ENCODE measurements at regions not wholly inside any gene's neighbourhood (a gene's known extent, or its start where the extent isn't known, plus 50 kb on each side); places are given as distances from the start of the nearest gene placed in this dataset.

GRCh38 chrX:144716187-144716586 lies 531.1 kb upstream of the SPANXN1 start:
- H3K27me3 ChIP-seq = no peaks in the 10 kb centered on the region
- no peaks in the 10 kb centered on the region for H3K4me1 ChIP-seq (ENCODE audit: insufficient read depth)
- no peak overlapping the region for H3K4me3 ChIP-seq
- no peak overlapping the region for H3K27ac ChIP-seq
- intact Hi-C loops (cut with DNase I) = loop anchor here in 1 of 4 donors (5.0 kb wide), 1 partner anchor 849 kb away; no protein-coding TSS in a partner anchor
- 67 to 79% (median 71%) methylated on average over 4 of the region's 4 CpGs for WGBS, 3 donors
- TF ChIP-seq POLR2A (IDR thresholded peaks at IDR 0.05) (no peak), EP300 (IDR thresholded peaks at IDR 0.05) (no peak)
- TF ChIP-seq, protein P1, sequence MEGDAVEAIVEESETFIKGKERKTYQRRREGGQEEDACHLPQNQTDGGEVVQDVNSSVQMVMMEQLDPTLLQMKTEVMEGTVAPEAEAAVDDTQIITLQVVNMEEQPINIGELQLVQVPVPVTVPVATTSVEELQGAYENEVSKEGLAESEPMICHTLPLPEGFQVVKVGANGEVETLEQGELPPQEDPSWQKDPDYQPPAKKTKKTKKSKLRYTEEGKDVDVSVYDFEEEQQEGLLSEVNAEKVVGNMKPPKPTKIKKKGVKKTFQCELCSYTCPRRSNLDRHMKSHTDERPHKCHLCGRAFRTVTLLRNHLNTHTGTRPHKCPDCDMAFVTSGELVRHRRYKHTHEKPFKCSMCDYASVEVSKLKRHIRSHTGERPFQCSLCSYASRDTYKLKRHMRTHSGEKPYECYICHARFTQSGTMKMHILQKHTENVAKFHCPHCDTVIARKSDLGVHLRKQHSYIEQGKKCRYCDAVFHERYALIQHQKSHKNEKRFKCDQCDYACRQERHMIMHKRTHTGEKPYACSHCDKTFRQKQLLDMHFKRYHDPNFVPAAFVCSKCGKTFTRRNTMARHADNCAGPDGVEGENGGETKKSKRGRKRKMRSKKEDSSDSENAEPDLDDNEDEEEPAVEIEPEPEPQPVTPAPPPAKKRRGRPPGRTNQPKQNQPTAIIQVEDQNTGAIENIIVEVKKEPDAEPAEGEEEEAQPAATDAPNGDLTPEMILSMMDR (IDR thresholded peaks at IDR 0.05) = no peak
- DNase-seq = no peak
- no peaks in the 10 kb centered on the region for H3K36me3 ChIP-seq
- H3K9me3 ChIP-seq = no peaks in the 10 kb centered on the region

DNA sequence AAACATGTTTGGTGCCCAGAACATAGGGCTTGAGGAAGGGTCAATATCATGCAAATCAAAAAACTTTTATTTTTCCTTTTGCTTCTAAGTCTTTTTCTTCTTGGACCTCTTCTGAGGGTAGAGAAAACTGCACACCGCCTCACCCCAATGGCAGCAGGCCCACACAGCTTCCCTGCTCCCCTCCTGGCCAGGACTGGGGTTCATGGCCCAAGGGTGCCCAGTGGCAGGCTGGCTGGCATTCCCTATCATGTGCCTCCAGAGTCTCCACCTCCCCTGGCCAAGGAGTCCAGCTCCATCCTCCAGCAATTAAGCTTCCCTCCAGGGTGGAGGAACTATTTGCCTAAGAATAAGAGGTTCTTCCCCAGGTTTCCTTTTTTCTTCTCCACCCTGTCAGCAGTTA lies 529.6 kb upstream of the SPANXN1 start:
- H3K36me3 ChIP-seq = no peaks in the 10 kb centered on the region
- no peaks in the 10 kb centered on the region for H3K4me1 ChIP-seq (ENCODE audit: insufficient read depth)
- no peaks in the 10 kb centered on the region for H3K9me3 ChIP-seq
- intact Hi-C loops (cut with DNase I) = loop anchor here in 1 of 4 donors (5.0 kb wide), 1 partner anchor 850 kb away; no protein-coding TSS in a partner anchor
- H3K4me3 ChIP-seq = no peak overlapping the region
- TF ChIP-seq POLR2A (IDR thresholded peaks at IDR 0.05) (no peak), EP300 (IDR thresholded peaks at IDR 0.05) (no peak)
- TF ChIP-seq, protein P1 (IDR thresholded peaks at IDR 0.05) = no peak
- no peak for DNase-seq
- 77 to 91% (median 89%) methylated on average over 1 of the region's 1 CpG for WGBS, 3 donors
- H3K27me3 ChIP-seq = no peaks in the 10 kb centered on the region
- H3K27ac ChIP-seq = no peak overlapping the region

DNA sequence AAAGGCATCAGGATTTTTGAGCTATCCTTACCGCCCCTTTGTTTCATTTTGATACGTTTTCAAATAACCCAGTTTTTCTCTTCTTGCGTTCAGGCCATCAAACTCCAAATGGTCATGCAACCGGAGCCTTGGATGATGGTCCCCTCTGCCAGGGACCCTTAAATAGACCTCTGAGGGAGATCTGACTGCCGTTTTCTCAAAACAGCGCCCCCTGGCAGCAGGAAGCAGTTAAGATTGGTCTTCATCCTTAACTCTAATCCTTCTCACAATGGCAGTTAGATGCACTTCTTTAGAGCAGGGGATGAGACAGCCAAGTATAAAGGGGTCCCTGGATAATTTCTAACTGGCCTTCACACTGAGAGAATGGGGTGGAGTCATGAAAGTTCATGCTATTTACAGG lies 525.0 kb upstream of the SPANXN1 start:
- no peaks in the 10 kb centered on the region for H3K27me3 ChIP-seq
- 36 to 50% (median 40%) methylated on average over 6 of the region's 6 CpGs for WGBS, 3 donors
- no peaks in the 10 kb centered on the region for H3K4me1 ChIP-seq (ENCODE audit: insufficient read depth)
- TF ChIP-seq POLR2A (IDR thresholded peaks at IDR 0.05) = no peak
- no peak for TF ChIP-seq EP300 (IDR thresholded peaks at IDR 0.05)
- TF ChIP-seq, protein P1 (IDR thresholded peaks at IDR 0.05) = no peak
- H3K9me3 ChIP-seq = no peaks in the 10 kb centered on the region
- no peak overlapping the region for H3K4me3 ChIP-seq
- intact Hi-C loops (cut with DNase I) = no loop called here
- H3K36me3 ChIP-seq = no peaks in the 10 kb centered on the region
- no peak overlapping the region for H3K27ac ChIP-seq
- DNase-seq = no peak

GRCh38 chrX:144730471-144730870 lies 516.8 kb upstream of the SPANXN1 start:
- Histone ChIP-seq H3K4me3 (no peak overlapping the region), H3K4me1 (ENCODE audit: insufficient read depth) (no peaks in the 10 kb centered on the region), H3K27ac (no peak overlapping the region), H3K36me3 (no peaks in the 10 kb centered on the region), H3K9me3 (no peaks in the 10 kb centered on the region), H3K27me3 (no peaks in the 10 kb centered on the region)
- WGBS, 3 donors = 5 to 21% (median 18%) methylated on average over 2 of the region's 2 CpGs
- DNase-seq = no peak
- TF ChIP-seq, protein P1 (IDR thresholded peaks at IDR 0.05) = no peak
- TF ChIP-seq EP300 (IDR thresholded peaks at IDR 0.05) = no peak
- TF ChIP-seq POLR2A (IDR thresholded peaks at IDR 0.05) = no peak
- intact Hi-C loops (cut with DNase I) = no loop called here

Measured in ovary (tissue), 7 donors.